ENCODE measurements at regions not wholly inside any gene's neighbourhood (a gene's known extent, or its start where the extent isn't known, plus 50 kb on each side); places are given as distances from the start of the nearest gene placed in this dataset.

DNA sequence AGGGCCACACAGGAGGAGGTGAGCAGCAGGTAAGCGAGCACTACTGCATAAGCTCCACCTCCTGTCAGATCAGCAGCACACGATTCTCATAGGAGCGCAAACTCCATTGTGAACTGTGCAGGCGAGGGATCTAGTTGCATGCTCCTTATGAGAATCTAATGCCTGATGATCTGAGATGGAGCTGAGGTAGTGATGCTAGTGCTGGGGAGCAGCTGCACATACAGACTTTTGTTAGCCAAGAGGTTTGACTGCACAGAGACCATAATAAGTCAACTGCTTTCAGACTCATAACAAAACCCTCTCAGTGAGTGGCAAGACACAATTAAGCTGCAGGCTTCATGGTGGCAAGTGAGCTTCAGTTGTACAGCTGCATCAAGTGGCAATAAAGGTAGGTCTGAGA is 83.4 kb downstream of the PSMG1 start:
- TF ChIP-seq, protein P1, sequence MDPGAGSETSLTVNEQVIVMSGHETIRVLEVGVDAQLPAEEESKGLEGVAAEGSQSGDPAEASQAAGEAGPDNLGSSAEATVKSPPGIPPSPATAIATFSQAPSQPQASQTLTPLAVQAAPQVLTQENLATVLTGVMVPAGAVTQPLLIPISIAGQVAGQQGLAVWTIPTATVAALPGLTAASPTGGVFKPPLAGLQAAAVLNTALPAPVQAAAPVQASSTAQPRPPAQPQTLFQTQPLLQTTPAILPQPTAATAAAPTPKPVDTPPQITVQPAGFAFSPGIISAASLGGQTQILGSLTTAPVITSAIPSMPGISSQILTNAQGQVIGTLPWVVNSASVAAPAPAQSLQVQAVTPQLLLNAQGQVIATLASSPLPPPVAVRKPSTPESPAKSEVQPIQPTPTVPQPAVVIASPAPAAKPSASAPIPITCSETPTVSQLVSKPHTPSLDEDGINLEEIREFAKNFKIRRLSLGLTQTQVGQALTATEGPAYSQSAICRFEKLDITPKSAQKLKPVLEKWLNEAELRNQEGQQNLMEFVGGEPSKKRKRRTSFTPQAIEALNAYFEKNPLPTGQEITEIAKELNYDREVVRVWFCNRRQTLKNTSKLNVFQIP (CRISPR knock-in tag; IDR thresholded peaks at IDR 0.05; ENCODE audit: borderline replicate concordance, low read depth): no peak
- TF ChIP-seq, protein P2, sequence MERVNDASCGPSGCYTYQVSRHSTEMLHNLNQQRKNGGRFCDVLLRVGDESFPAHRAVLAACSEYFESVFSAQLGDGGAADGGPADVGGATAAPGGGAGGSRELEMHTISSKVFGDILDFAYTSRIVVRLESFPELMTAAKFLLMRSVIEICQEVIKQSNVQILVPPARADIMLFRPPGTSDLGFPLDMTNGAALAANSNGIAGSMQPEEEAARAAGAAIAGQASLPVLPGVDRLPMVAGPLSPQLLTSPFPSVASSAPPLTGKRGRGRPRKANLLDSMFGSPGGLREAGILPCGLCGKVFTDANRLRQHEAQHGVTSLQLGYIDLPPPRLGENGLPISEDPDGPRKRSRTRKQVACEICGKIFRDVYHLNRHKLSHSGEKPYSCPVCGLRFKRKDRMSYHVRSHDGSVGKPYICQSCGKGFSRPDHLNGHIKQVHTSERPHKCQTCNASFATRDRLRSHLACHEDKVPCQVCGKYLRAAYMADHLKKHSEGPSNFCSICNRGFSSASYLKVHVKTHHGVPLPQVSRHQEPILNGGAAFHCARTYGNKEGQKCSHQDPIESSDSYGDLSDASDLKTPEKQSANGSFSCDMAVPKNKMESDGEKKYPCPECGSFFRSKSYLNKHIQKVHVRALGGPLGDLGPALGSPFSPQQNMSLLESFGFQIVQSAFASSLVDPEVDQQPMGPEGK (CRISPR knock-in tag; IDR thresholded peaks at IDR 0.05; ENCODE audit: borderline replicate concordance): no peak
- TF ChIP-seq ZNF8 (CRISPR knock-in tag; IDR thresholded peaks at IDR 0.05): no peak
- TF ChIP-seq ZNF565 (CRISPR knock-in tag; conservative IDR thresholded peaks at IDR 0.05; ENCODE audit: low read depth): no peak
- no peak for TF ChIP-seq ISL1 (CRISPR knock-in tag; IDR thresholded peaks at IDR 0.05)
- no peak for TF ChIP-seq OSR1 (CRISPR knock-in tag; IDR thresholded peaks at IDR 0.05)
